Activated naive CD4-positive, alpha-beta T cell treated with anti-CD3 and anti-CD28 coated beads, Interleukin-2, amount 50 U/mL, for 72 hours (primary cell): ENCODE measurements at regions not wholly inside any gene's neighbourhood (a gene's known extent, or its start where the extent isn't known, plus 50 kb on each side); places are given as distances from the start of the nearest gene placed in this dataset.

Experiments
- ATAC-seq, 2 donors: fragments of 150-1000 bp; cut with Tn5 transposase; 2 replicates each; pipeline ENCODE4 v1.10.0; 2021; ENCODE audit warnings: mild to moderate bottlenecking in 2 of 2, moderate library complexity in 2 of 2
- DNase-seq, 2 donors: peaks; one replicate each; pipeline ENCODE4 v3.0.0; 2021 to 2022; ENCODE audit warnings: low spot score in 2 of 2
- H3K27ac Mint-ChIP-seq, 2 donors: one replicate each; pipeline ENCODE4 v1.8.0; 2022; ENCODE audit warnings: mild to moderate bottlenecking in 2 of 2, mixed read lengths in 2 of 2
- H3K36me3 Mint-ChIP-seq, 2 donors: one replicate each; pipeline ENCODE4 v1.8.0; 2022; ENCODE audit warnings: mixed read lengths in 2 of 2
- H3K9me3 Mint-ChIP-seq, 2 donors: one replicate each; pipeline ENCODE4 v1.8.0; 2022; ENCODE audit warnings: mixed read lengths in 2 of 2

- Mint-ChIP-seq H3K9me3 (peaks cover 13 to 17% of the 10 kb centered on the region in 2 donors), H3K36me3 (no peaks in the 10 kb centered on the region), H3K27ac (no peak overlapping the region)
- ATAC-seq, result no peak
- DNase-seq, result no peak
Observed at GRCh38 chr5:25823330-25823873, 1178.6 kb upstream of the CDH10 start.
